ENCODE measurements at regions not wholly inside any gene's neighbourhood (a gene's known extent, or its start where the extent isn't known, plus 50 kb on each side); places are given as distances from the start of the nearest gene placed in this dataset.

GRCh38 chr5:145483212-145483611, 351.9 kb downstream of the PRELID2 start:
- no peak overlapping the region for H3K4me3 ChIP-seq (ENCODE audit: low read depth, low read length)
- TF ChIP-seq CTCF (IDR thresholded peaks at IDR 0.05; ENCODE audit: low read depth, low read length) = no peak
- no peak for TF ChIP-seq POLR2A (IDR thresholded peaks at IDR 0.05; ENCODE audit: extremely low read depth, insufficient read length)
- TF ChIP-seq MYC (IDR thresholded peaks at IDR 0.05; ENCODE audit: low read depth, low read length) = no peak
- TF ChIP-seq MAX (IDR thresholded peaks at IDR 0.05; ENCODE audit: low read depth, low read length) = no peak
- DNase-seq (ENCODE audit: low read depth) = no peak

GRCh38 chr5:145479857-145480256, 355.3 kb downstream of the PRELID2 start:
- TF ChIP-seq MYC (IDR thresholded peaks at IDR 0.05; ENCODE audit: low read depth, low read length) (no peak), POLR2A (IDR thresholded peaks at IDR 0.05; ENCODE audit: extremely low read depth, insufficient read length) (no peak), CTCF (IDR thresholded peaks at IDR 0.05; ENCODE audit: low read depth, low read length) (no peak), MAX (IDR thresholded peaks at IDR 0.05; ENCODE audit: low read depth, low read length) (no peak)
- no peak overlapping the region for H3K4me3 ChIP-seq (ENCODE audit: low read depth, low read length)
- no peak for DNase-seq (ENCODE audit: low read depth)

- TF ChIP-seq MYC (IDR thresholded peaks at IDR 0.05; ENCODE audit: low read depth, low read length) (no peak), POLR2A (IDR thresholded peaks at IDR 0.05; ENCODE audit: extremely low read depth, insufficient read length) (no peak), CTCF (IDR thresholded peaks at IDR 0.05; ENCODE audit: low read depth, low read length) (no peak), MAX (IDR thresholded peaks at IDR 0.05; ENCODE audit: low read depth, low read length) (no peak)
- DNase-seq (ENCODE audit: low read depth) = no peak
- no peak overlapping the region for H3K4me3 ChIP-seq (ENCODE audit: low read depth, low read length)
These were observed 355.9 kb downstream of the PRELID2 start for GRCh38 chr5:145479271-145479670.

- no peak for DNase-seq (ENCODE audit: low read depth)
- no peak overlapping the region for H3K4me3 ChIP-seq (ENCODE audit: low read depth, low read length)
- TF ChIP-seq CTCF (IDR thresholded peaks at IDR 0.05; ENCODE audit: low read depth, low read length) (no peak), MYC (IDR thresholded peaks at IDR 0.05; ENCODE audit: low read depth, low read length) (no peak), POLR2A (IDR thresholded peaks at IDR 0.05; ENCODE audit: extremely low read depth, insufficient read length) (no peak), MAX (IDR thresholded peaks at IDR 0.05; ENCODE audit: low read depth, low read length) (no peak)
These were observed 356.5 kb downstream of the PRELID2 start for GRCh38 chr5:145478651-145479050.

- no peak for DNase-seq (ENCODE audit: low read depth)
- TF ChIP-seq MYC (IDR thresholded peaks at IDR 0.05; ENCODE audit: low read depth, low read length) (no peak), CTCF (IDR thresholded peaks at IDR 0.05; ENCODE audit: low read depth, low read length) (no peak), MAX (IDR thresholded peaks at IDR 0.05; ENCODE audit: low read depth, low read length) (no peak), POLR2A (IDR thresholded peaks at IDR 0.05; ENCODE audit: extremely low read depth, insufficient read length) (no peak)
- no peak overlapping the region for H3K4me3 ChIP-seq (ENCODE audit: low read depth, low read length)
These were observed 362.0 kb downstream of the PRELID2 start for GRCh38 chr5:145473042-145473642.

All from NB4 (cell line).